ENCODE measurements at regions not wholly inside any gene's neighbourhood (a gene's known extent, or its start where the extent isn't known, plus 50 kb on each side); places are given as distances from the start of the nearest gene placed in this dataset.

GRCh38 chr6:91299544-91300491 lies 712.9 kb upstream of the MAP3K7 start:
- H3K36me3 ChIP-seq (ENCODE audit: insufficient read depth in 1 of 2, low read depth in 1 of 2): no peaks in the 10 kb centered on the region
- WGBS, 3 donors: 44 to 50% (median 48%) methylated on average over 7 of the region's 7 CpGs
- no peaks in the 10 kb centered on the region for H3K4me1 ChIP-seq
- peak in 2 of 4 donors; percentile 37 to 81 for ATAC-seq
- intact Hi-C loops (cut with DNase I): no loop called here
- no peaks in the 10 kb centered on the region for H3K27me3 ChIP-seq (ENCODE audit: insufficient read depth in 3 of 3, low read length in 2 of 3)
- H3K4me3 ChIP-seq: no peak overlapping the region
- TF ChIP-seq CTCF (IDR thresholded peaks at IDR 0.05): no peak
- H3K27ac ChIP-seq: no peak overlapping the region
- peak; percentile 10 to 48 for DNase-seq
- H3K9me3 ChIP-seq: no peaks in the 10 kb centered on the region

GRCh38 chr6:91298543-91299145 lies 711.8 kb upstream of the MAP3K7 start:
- 28 to 50% (median 41%) methylated on average over 4 of the region's 4 CpGs for WGBS, 3 donors
- TF ChIP-seq CTCF (IDR thresholded peaks at IDR 0.05): no peak
- H3K4me1 ChIP-seq: no peaks in the 10 kb centered on the region
- H3K9me3 ChIP-seq: no peaks in the 10 kb centered on the region
- intact Hi-C loops (cut with DNase I): no loop called here
- no peak for DNase-seq
- ATAC-seq: no peak
- H3K27me3 ChIP-seq (ENCODE audit: insufficient read depth in 3 of 3, low read length in 2 of 3): no peaks in the 10 kb centered on the region
- H3K36me3 ChIP-seq (ENCODE audit: insufficient read depth in 1 of 2, low read depth in 1 of 2): no peaks in the 10 kb centered on the region
- H3K27ac ChIP-seq: no peak overlapping the region
- no peak overlapping the region for H3K4me3 ChIP-seq

GRCh38 chr6:91293395-91293794 lies 706.5 kb upstream of the MAP3K7 start:
- no peak for ATAC-seq

GRCh38 chr6:91291071-91291470 lies 704.2 kb upstream of the MAP3K7 start:
- Histone ChIP-seq H3K27me3 (ENCODE audit: insufficient read depth in 3 of 3, low read length in 2 of 3) (no peaks in the 10 kb centered on the region), H3K4me3 (no peak overlapping the region), H3K4me1 (no peaks in the 10 kb centered on the region), H3K27ac (no peak overlapping the region), H3K9me3 (no peaks in the 10 kb centered on the region), H3K36me3 (ENCODE audit: insufficient read depth in 1 of 2, low read depth in 1 of 2) (no peaks in the 10 kb centered on the region)
- no peak for TF ChIP-seq CTCF (IDR thresholded peaks at IDR 0.05)
- intact Hi-C loops (cut with DNase I): no loop called here
- 23 to 44% (median 33%) methylated on average over 4 of the region's 4 CpGs for WGBS, 3 donors
- no peak for DNase-seq
- ATAC-seq: no peak

More at GRCh38 chr6:91293395-91293794, 706.5 kb upstream of the MAP3K7 start:
- Histone ChIP-seq H3K27me3 (ENCODE audit: insufficient read depth in 3 of 3, low read length in 2 of 3) (no peaks in the 10 kb centered on the region), H3K4me1 (no peaks in the 10 kb centered on the region), H3K27ac (no peak overlapping the region), H3K9me3 (no peaks in the 10 kb centered on the region), H3K36me3 (ENCODE audit: insufficient read depth in 1 of 2, low read depth in 1 of 2) (no peaks in the 10 kb centered on the region), H3K4me3 (no peak overlapping the region)
- DNase-seq: no peak
- intact Hi-C loops (cut with DNase I): no loop called here
- TF ChIP-seq CTCF (IDR thresholded peaks at IDR 0.05): no peak
